ENCODE measurements at regions not wholly inside any gene's neighbourhood (a gene's known extent, or its start where the extent isn't known, plus 50 kb on each side); places are given as distances from the start of the nearest gene placed in this dataset.

GRCh38 chr10:61164458-61165160 lies 220.6 kb upstream of the RHOBTB1 start:
- TF ChIP-seq CTCF (IDR thresholded peaks at IDR 0.05; ENCODE audit: low read depth, low read length), result no peak
- no peaks in the 10 kb centered on the region for H3K27me3 ChIP-seq (ENCODE audit: insufficient read depth, low read depth, severe bottlenecking)
- H3K4me3 ChIP-seq (ENCODE audit: low read depth, low read length), result no peak overlapping the region
- no peaks in the 10 kb centered on the region for H3K36me3 ChIP-seq
- DNase-seq, result no peak
- H3K9me3 ChIP-seq (ENCODE audit: severe bottlenecking), result peaks cover 18% of the 10 kb centered on the region
- no peak overlapping the region for H3K27ac ChIP-seq

- no peak for DNase-seq
- H3K9me3 ChIP-seq (ENCODE audit: severe bottlenecking), result peaks cover 14% of the 10 kb centered on the region
- no peaks in the 10 kb centered on the region for H3K27me3 ChIP-seq (ENCODE audit: insufficient read depth, low read depth, severe bottlenecking)
- H3K27ac ChIP-seq, result no peak overlapping the region
- H3K4me3 ChIP-seq (ENCODE audit: low read depth, low read length), result no peak overlapping the region
- TF ChIP-seq CTCF (IDR thresholded peaks at IDR 0.05; ENCODE audit: low read depth, low read length), result no peak
- no peaks in the 10 kb centered on the region for H3K36me3 ChIP-seq
Observed at GRCh38 chr10:61163403-61163802, 219.4 kb upstream of the RHOBTB1 start.

DNA sequence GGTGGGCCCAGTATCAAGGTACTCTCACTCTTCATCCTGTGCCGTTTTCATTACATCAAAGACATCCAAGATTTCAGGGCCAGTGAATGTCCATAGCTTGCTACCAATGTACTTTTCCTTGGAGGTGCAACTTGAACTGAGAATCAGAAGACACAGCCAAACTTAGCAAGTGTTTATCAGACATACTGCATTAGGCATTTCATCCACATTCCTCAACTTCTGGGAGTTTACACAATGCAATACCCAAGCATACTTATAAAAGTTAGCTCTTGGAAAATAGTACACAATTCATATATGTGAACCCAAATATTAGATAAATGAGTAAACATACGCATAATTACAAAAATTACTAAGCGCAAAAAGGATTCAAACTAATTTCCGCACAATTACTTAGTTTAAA lies 216.3 kb upstream of the RHOBTB1 start:
- DNase-seq, result no peak

GRCh38 chr10:61159253-61159652 lies 215.3 kb upstream of the RHOBTB1 start:
- Histone ChIP-seq H3K27ac (no peak overlapping the region), H3K4me3 (ENCODE audit: low read depth, low read length) (no peak overlapping the region), H3K27me3 (ENCODE audit: insufficient read depth, low read depth, severe bottlenecking) (no peaks in the 10 kb centered on the region), H3K36me3 (no peaks in the 10 kb centered on the region), H3K9me3 (ENCODE audit: severe bottlenecking) (no peaks in the 10 kb centered on the region)
- DNase-seq, result no peak
- no peak for TF ChIP-seq CTCF (IDR thresholded peaks at IDR 0.05; ENCODE audit: low read depth, low read length)

More for the DNA sequence above, 216.3 kb upstream of the RHOBTB1 start:
- no peaks in the 10 kb centered on the region for H3K27me3 ChIP-seq (ENCODE audit: insufficient read depth, low read depth, severe bottlenecking)
- H3K36me3 ChIP-seq, result no peaks in the 10 kb centered on the region
- H3K4me3 ChIP-seq (ENCODE audit: low read depth, low read length), result no peak overlapping the region
- no peaks in the 10 kb centered on the region for H3K9me3 ChIP-seq (ENCODE audit: severe bottlenecking)
- H3K27ac ChIP-seq, result no peak overlapping the region
- TF ChIP-seq CTCF (IDR thresholded peaks at IDR 0.05; ENCODE audit: low read depth, low read length), result no peak

- DNase-seq, result no peak
- Histone ChIP-seq H3K27ac (no peak overlapping the region), H3K9me3 (ENCODE audit: severe bottlenecking) (no peaks in the 10 kb centered on the region), H3K36me3 (no peaks in the 10 kb centered on the region), H3K4me3 (ENCODE audit: low read depth, low read length) (no peak overlapping the region), H3K27me3 (ENCODE audit: insufficient read depth, low read depth, severe bottlenecking) (no peaks in the 10 kb centered on the region)
- TF ChIP-seq CTCF (IDR thresholded peaks at IDR 0.05; ENCODE audit: low read depth, low read length), result no peak
Observed at GRCh38 chr10:61157182-61157581, 213.2 kb upstream of the RHOBTB1 start.

- H3K27ac ChIP-seq, result no peak overlapping the region
- no peak for TF ChIP-seq CTCF (IDR thresholded peaks at IDR 0.05; ENCODE audit: low read depth, low read length)
- no peaks in the 10 kb centered on the region for H3K9me3 ChIP-seq (ENCODE audit: severe bottlenecking)
- no peaks in the 10 kb centered on the region for H3K36me3 ChIP-seq
- DNase-seq, result no peak
- H3K27me3 ChIP-seq (ENCODE audit: insufficient read depth, low read depth, severe bottlenecking), result no peaks in the 10 kb centered on the region
- no peak overlapping the region for H3K4me3 ChIP-seq (ENCODE audit: low read depth, low read length)
Observed at GRCh38 chr10:61153771-61154170, 209.8 kb upstream of the RHOBTB1 start.
